Hepatocyte (in vitro differentiated cells): ENCODE measurements at regions not wholly inside any gene's neighbourhood (a gene's known extent, or its start where the extent isn't known, plus 50 kb on each side); places are given as distances from the start of the nearest gene placed in this dataset.

Experiments used
- CTCF ChIP-seq: fragments of 200-600 bp; sonication (generic); IDR thresholded peaks from 2 replicates; pipeline ENCODE4 v1.5.1; 2016; ENCODE audit warnings: antibody characterized with exemption, mild to moderate bottlenecking; ENCODE audit not compliant: poor library complexity
- EZH2 ChIP-seq: fragments of 200-600 bp; sonication (generic); IDR thresholded peaks from 2 replicates; pipeline ENCODE4 v1.6.1; 2016; ENCODE audit warnings: antibody characterized with exemption, mild to moderate bottlenecking, borderline replicate concordance

- TF ChIP-seq CTCF (no peak), EZH2 (no peak)
Observed at GRCh38 chr2:8018956-8019355, 662.9 kb upstream of the ID2 start.
